Liver (tissue), 3 donors: ENCODE measurements at regions not wholly inside any gene's neighbourhood (a gene's known extent, or its start where the extent isn't known, plus 50 kb on each side); places are given as distances from the start of the nearest gene placed in this dataset.

Experiments used
- EGR1 ChIP-seq, 2 donors: IDR thresholded peaks; 2 replicates each; pipeline ENCODE4 v1.6.1; 2016 to 2018; ENCODE audit warnings: antibody characterized with exemption in 2 of 2, low read depth in 2 of 2
- FOXA2 ChIP-seq: IDR thresholded peaks from 2 replicates; pipeline ENCODE4 v1.6.1; 2016; ENCODE audit warnings: antibody characterized with exemption
- GABPA ChIP-seq, 2 donors: IDR thresholded peaks in 1 of 2; conservative IDR thresholded peaks in 1 of 2; 2 replicates each; pipeline ENCODE4 v1.6.1; 2016; ENCODE audit warnings: antibody characterized with exemption in 2 of 2, mild to moderate bottlenecking in 1 of 2, moderate library complexity in 1 of 2
- HNF4G ChIP-seq: IDR thresholded peaks from 2 replicates; pipeline ENCODE4 v1.6.1; 2016; ENCODE audit warnings: antibody characterized with exemption
- JUND ChIP-seq, 2 donors: IDR thresholded peaks; 2 replicates each; pipeline ENCODE4 v1.6.1; 2016; ENCODE audit warnings: antibody characterized with exemption in 2 of 2
- RAD21 ChIP-seq, 2 donors: IDR thresholded peaks; 2 replicates each; pipeline ENCODE4 v1.6.1; 2016; ENCODE audit warnings: antibody characterized with exemption in 2 of 2, mild to moderate bottlenecking in 2 of 2
- REST ChIP-seq: IDR thresholded peaks from 2 replicates; pipeline ENCODE4 v1.6.1; 2016; ENCODE audit warnings: antibody characterized with exemption, mild to moderate bottlenecking
- RXRA ChIP-seq, 2 donors: IDR thresholded peaks; 2 replicates each; pipeline ENCODE4 v1.6.1; 2017 to 2018; ENCODE audit warnings: antibody characterized with exemption in 2 of 2, mild to moderate bottlenecking in 1 of 2
- TAF1 ChIP-seq: conservative IDR thresholded peaks from 2 replicates; pipeline ENCODE4 v1.6.1; 2016; ENCODE audit warnings: antibody characterized with exemption, mild to moderate bottlenecking
- TF ChIP-seq, protein P1 (sequence below): fragments of 150-350 bp; IDR thresholded peaks from 2 replicates; pipeline ENCODE4 v1.5.1; 2017; ENCODE audit warnings: improper control_type of control experiment, low read depth, low read length; ENCODE audit not compliant: missing input control
- TF ChIP-seq, protein P2 (sequence below): IDR thresholded peaks from 2 replicates; pipeline ENCODE4 v1.6.1; 2016; ENCODE audit warnings: antibody characterized with exemption
- donor health status: healthy.
- donor health status: healthy.

GRCh38 chr1:172835834-172836233 lies 176.9 kb downstream of the FASLG start:
- TF ChIP-seq, protein P1, sequence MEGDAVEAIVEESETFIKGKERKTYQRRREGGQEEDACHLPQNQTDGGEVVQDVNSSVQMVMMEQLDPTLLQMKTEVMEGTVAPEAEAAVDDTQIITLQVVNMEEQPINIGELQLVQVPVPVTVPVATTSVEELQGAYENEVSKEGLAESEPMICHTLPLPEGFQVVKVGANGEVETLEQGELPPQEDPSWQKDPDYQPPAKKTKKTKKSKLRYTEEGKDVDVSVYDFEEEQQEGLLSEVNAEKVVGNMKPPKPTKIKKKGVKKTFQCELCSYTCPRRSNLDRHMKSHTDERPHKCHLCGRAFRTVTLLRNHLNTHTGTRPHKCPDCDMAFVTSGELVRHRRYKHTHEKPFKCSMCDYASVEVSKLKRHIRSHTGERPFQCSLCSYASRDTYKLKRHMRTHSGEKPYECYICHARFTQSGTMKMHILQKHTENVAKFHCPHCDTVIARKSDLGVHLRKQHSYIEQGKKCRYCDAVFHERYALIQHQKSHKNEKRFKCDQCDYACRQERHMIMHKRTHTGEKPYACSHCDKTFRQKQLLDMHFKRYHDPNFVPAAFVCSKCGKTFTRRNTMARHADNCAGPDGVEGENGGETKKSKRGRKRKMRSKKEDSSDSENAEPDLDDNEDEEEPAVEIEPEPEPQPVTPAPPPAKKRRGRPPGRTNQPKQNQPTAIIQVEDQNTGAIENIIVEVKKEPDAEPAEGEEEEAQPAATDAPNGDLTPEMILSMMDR, result no peak
- TF ChIP-seq JUND (IDR thresholded peaks at IDR 0.05), result no peak
- TF ChIP-seq, protein P2, sequence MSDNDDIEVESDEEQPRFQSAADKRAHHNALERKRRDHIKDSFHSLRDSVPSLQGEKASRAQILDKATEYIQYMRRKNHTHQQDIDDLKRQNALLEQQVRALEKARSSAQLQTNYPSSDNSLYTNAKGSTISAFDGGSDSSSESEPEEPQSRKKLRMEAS, result no peak
- no peak for TF ChIP-seq HNF4G
- TF ChIP-seq REST, result no peak
- TF ChIP-seq RXRA (IDR thresholded peaks at IDR 0.05), result no peak
- no peak for TF ChIP-seq GABPA (IDR thresholded peaks at IDR 0.05 in 1 of 2, conservative IDR thresholded peaks at IDR 0.05 in 1 of 2)
- TF ChIP-seq FOXA2, result no peak
- TF ChIP-seq EGR1 (IDR thresholded peaks at IDR 0.05; ENCODE audit: low read depth in 2 of 2), result no peak
- TF ChIP-seq TAF1, result no peak
- no peak for TF ChIP-seq RAD21 (IDR thresholded peaks at IDR 0.05)
